ENCODE measurements at regions not wholly inside any gene's neighbourhood (a gene's known extent, or its start where the extent isn't known, plus 50 kb on each side); places are given as distances from the start of the nearest gene placed in this dataset.
"Not testable (repeated sequence)": the region's sequence is repeated elsewhere in the genome, so short reads cannot be mapped to it uniquely, and the experiment has no call there.

GRCh38 chr6:168991695-168992094 lies 262.0 kb downstream of the THBS2 start:
- not testable (repeated sequence) for TF ChIP-seq POLR2A (IDR thresholded peaks at IDR 0.05; ENCODE audit: low read depth, low read length); POLR2AphosphoS5 (IDR thresholded peaks at IDR 0.05; ENCODE audit: low read depth, low read length); TAF1 (IDR thresholded peaks at IDR 0.05; ENCODE audit: borderline replicate concordance, low read depth, low read length)

Measured in GM12892 (cell line).